SK-N-SH (cell line): ENCODE measurements at regions not wholly inside any gene's neighbourhood (a gene's known extent, or its start where the extent isn't known, plus 50 kb on each side); places are given as distances from the start of the nearest gene placed in this dataset.

Experiments used
- CTCF ChIA-PET: fragments of 300-600, 350-600 bp; formaldehyde crosslinking; extraction: SDS; loops from one replicate; lab custom pipeline; 2021; lab: Yijun Ruan, JAX
- POLR2A ChIA-PET: fragments of 350-600 bp; sonication (Branson Sonifier 250); formaldehyde crosslinking; extraction: SDS; loops from one replicate; lab custom pipeline; 2020; ENCODE audit warnings: antibody characterized with exemption, inconsistent platforms; lab: Yijun Ruan, JAX
- DNase-seq: peaks from one replicate; pipeline ENCODE4 v3.0.0; 2012
- H2AFZ ChIP-seq: fragments of 200-600 bp; sonication (generic); 2 replicates; pipeline ENCODE4 v1.8.1; 2016; ENCODE audit warnings: antibody characterized with exemption, mild to moderate bottlenecking, low read depth
- H3F3A ChIP-seq: fragments of 200-600 bp; sonication (generic); replicated peaks from 2 replicates; pipeline ENCODE3; 2016; ENCODE audit warnings: antibody characterized with exemption, mild to moderate bottlenecking; ENCODE audit not compliant: insufficient read depth
- H3K27ac ChIP-seq, 2 experiments: fragments of 200-500 bp in 1 of 2; fragments of 200-600 bp in 1 of 2; sonication (Bioruptor generic) in 1 of 2; sonication (generic), shearing (Covaris generic) in 1 of 2; 2 replicates each; pipeline versions ENCODE4 v1.5.1 to v1.6.1; 2014 to 2016; ENCODE audit warnings: low read depth in 2 of 2, inconsistent platforms in 1 of 2, low read length in 1 of 2, mild to moderate bottlenecking in 1 of 2, mixed read lengths in 1 of 2
- H3K27me3 ChIP-seq: fragments of 200-600 bp; sonication (generic), shearing (Covaris generic); 2 replicates; pipeline ENCODE4 v1.6.1; 2016; ENCODE audit warnings: mixed run types; ENCODE audit not compliant: insufficient read depth
- H3K36me3 ChIP-seq, 2 experiments: fragments of 200-500 bp in 1 of 2; fragments of 200-600 bp in 1 of 2; sonication (Bioruptor generic) in 1 of 2; sonication (generic) in 1 of 2; replicated peaks in 1 of 2; 2 replicates each; pipeline versions ENCODE3 to v1.5.1; 2014 to 2016; ENCODE audit warnings: low read length in 1 of 2, mild to moderate bottlenecking in 1 of 2; ENCODE audit not compliant: insufficient read depth in 2 of 2, control insufficient read depth in 1 of 2
- H3K4me1 ChIP-seq, 2 experiments: fragments of 200-500 bp in 1 of 2; fragments of 200-600 bp in 1 of 2; sonication (Bioruptor generic) in 1 of 2; sonication (generic), shearing (Covaris generic) in 1 of 2; 2 replicates each; pipeline versions ENCODE4 v1.5.1 to v1.6.1; 2014 to 2016; ENCODE audit warnings: low read depth in 1 of 2, low read length in 1 of 2, mixed run types in 1 of 2; ENCODE audit not compliant: insufficient read depth in 2 of 2, control insufficient read depth in 1 of 2
- H3K4me2 ChIP-seq: fragments of 200-600 bp; sonication (generic), shearing (Covaris generic); 2 replicates; pipeline ENCODE4 v1.6.1; 2017; ENCODE audit warnings: mixed run types
- H3K4me3 ChIP-seq, 2 experiments: fragments of 200-500 bp in 1 of 2; fragments of 200-600 bp in 1 of 2; sonication (Bioruptor generic) in 1 of 2; sonication (generic), shearing (Covaris generic) in 1 of 2; 2 replicates each; pipeline versions ENCODE4 v1.5.1 to v1.8.1; 2014 to 2016; ENCODE audit warnings: low read depth in 2 of 2, inconsistent platforms in 1 of 2, low read length in 1 of 2, mild to moderate bottlenecking in 1 of 2, mixed read lengths in 1 of 2, moderate library complexity in 1 of 2
- H3K79me2 ChIP-seq: fragments of 200-600 bp; sonication (generic); 2 replicates; pipeline ENCODE4 v1.8.1; 2017; ENCODE audit warnings: mild to moderate bottlenecking; ENCODE audit not compliant: insufficient read depth
- H3K9ac ChIP-seq: fragments of 200-600 bp; sonication (generic); 2 replicates; pipeline ENCODE4 v1.6.1; 2017; ENCODE audit warnings: mixed run types
- H3K9me2 ChIP-seq: fragments of 200-600 bp; sonication (generic); 2 replicates; pipeline ENCODE4 v1.6.1; 2017; ENCODE audit warnings: mixed run types
- H3K9me3 ChIP-seq: fragments of 200-600 bp; sonication (generic); 2 replicates; pipeline ENCODE4 v1.6.1; 2017; ENCODE audit warnings: mixed run types, mild to moderate bottlenecking, moderate library complexity
- H4K20me1 ChIP-seq: fragments of 200-600 bp; sonication (generic); 2 replicates; pipeline ENCODE4 v1.6.1; 2017; ENCODE audit warnings: mild to moderate bottlenecking, mixed run types; ENCODE audit not compliant: insufficient read depth
- ELF1 ChIP-seq: IDR thresholded peaks from 2 replicates; pipeline ENCODE4 v1.4.0; 2012
- FOXJ3 ChIP-seq: sonication (generic); formaldehyde crosslinking; IDR thresholded peaks from 2 replicates; pipeline ENCODE4 v1.5.1; 2020; ENCODE audit warnings: mild to moderate bottlenecking, missing genetic modification reagents
- FOXM1 ChIP-seq: IDR thresholded peaks from 2 replicates; pipeline ENCODE4 v1.4.0; 2012; ENCODE audit warnings: low read depth, mild to moderate bottlenecking
- GATA2 ChIP-seq: sonication (generic); formaldehyde crosslinking; IDR thresholded peaks from 2 replicates; pipeline ENCODE4 v1.5.0; 2020; ENCODE audit warnings: mild to moderate bottlenecking, missing genetic modification reagents
- MXI1 ChIP-seq: IDR thresholded peaks from 2 replicates; pipeline ENCODE4 v1.6.1; 2012; ENCODE audit warnings: mild to moderate bottlenecking, low read depth, low read length, improper control_type of control experiment
- POLR2AphosphoS5 ChIP-seq: IDR thresholded peaks from 2 replicates; pipeline ENCODE4 v1.6.1; 2012; ENCODE audit warnings: low read depth, low read length
- RCOR1 ChIP-seq: fragments of 150-350 bp; IDR thresholded peaks from 2 replicates; pipeline ENCODE4 v1.6.1; 2017; ENCODE audit warnings: antibody characterized with exemption, low read length
- RFX5 ChIP-seq: IDR thresholded peaks from 2 replicates; pipeline ENCODE4 v1.6.1; 2012; ENCODE audit warnings: mild to moderate bottlenecking, improper control_type of control experiment, low read length
- RXRA ChIP-seq: IDR thresholded peaks from 2 replicates; pipeline ENCODE4 v1.4.0; 2012; ENCODE audit warnings: low read depth, mild to moderate bottlenecking, borderline replicate concordance
- SIN3A ChIP-seq: IDR thresholded peaks from 2 replicates; pipeline ENCODE4 v1.6.1; 2012; ENCODE audit warnings: low read depth, mild to moderate bottlenecking, low read length, moderate library complexity, borderline replicate concordance
- SMC3 ChIP-seq: IDR thresholded peaks from 2 replicates; pipeline ENCODE4 v1.6.1; 2012; ENCODE audit warnings: low read depth, low read length, improper control_type of control experiment
- TAF1 ChIP-seq: IDR thresholded peaks from 2 replicates; pipeline ENCODE4 v1.6.1; 2012; ENCODE audit warnings: low read depth, mild to moderate bottlenecking, low read length, moderate library complexity, borderline replicate concordance
- TEAD4 ChIP-seq: IDR thresholded peaks from 2 replicates; pipeline ENCODE4 v1.4.0; 2012; ENCODE audit warnings: mild to moderate bottlenecking, borderline replicate concordance; ENCODE audit not compliant: insufficient read depth
- YY1 ChIP-seq: IDR thresholded peaks from 2 replicates; pipeline ENCODE4 v1.4.0; 2012; ENCODE audit warnings: low read depth, mild to moderate bottlenecking
- WGBS: methylation state at CpG from one replicate; pipeline ENCODE4 v1.1.6; 2017; ENCODE audit warnings: low lambda C conversion rate; 5-methylcytosine and 5-hydroxymethylcytosine counted together
- TF ChIP-seq, protein P1 (sequence below): IDR thresholded peaks from 2 replicates; pipeline ENCODE4 v1.4.0; 2012; ENCODE audit warnings: low read depth, borderline replicate concordance
- TF ChIP-seq, protein P2 (sequence below): IDR thresholded peaks from 2 replicates; pipeline ENCODE4; 2012
- TF ChIP-seq, protein P3 (sequence below): fragments of 150-350 bp; IDR thresholded peaks from 2 replicates; pipeline ENCODE4 v1.6.1; 2016; ENCODE audit warnings: mild to moderate bottlenecking, low read depth, low read length
- TF ChIP-seq, protein P4 (sequence below): IDR thresholded peaks from 2 replicates; pipeline ENCODE4 v1.6.1; 2012; ENCODE audit warnings: mild to moderate bottlenecking, low read depth, low read length, moderate library complexity

DNA sequence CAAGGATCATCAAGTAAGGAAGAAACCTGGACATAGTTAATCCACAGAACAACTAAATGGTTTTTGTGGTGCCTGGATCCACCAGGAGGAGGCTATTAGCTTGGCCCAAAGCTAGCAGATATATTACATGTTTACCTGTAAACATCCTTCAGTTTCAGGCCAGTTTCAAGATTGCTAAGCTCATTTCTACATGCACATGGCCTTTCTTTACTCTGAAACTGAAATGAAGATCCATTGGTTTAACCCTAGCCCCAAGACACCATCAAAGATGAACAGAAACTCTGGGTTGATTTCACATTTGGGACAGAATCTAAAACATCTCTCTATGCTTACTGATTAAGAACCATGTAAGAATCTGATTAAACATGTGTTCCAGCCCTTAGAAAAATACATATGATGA, 611.8 kb downstream of the TLE1 start:
- Histone ChIP-seq H3K36me3 (no peaks in the 10 kb centered on the region), H3K4me3 (no peak overlapping the region), H3K9ac (no peak overlapping the region), H3K4me2 (no peak overlapping the region), H3K9me3 (no peaks in the 10 kb centered on the region), H3K79me2 (no peaks in the 10 kb centered on the region), H3K9me2 (no peaks in the 10 kb centered on the region), H3K4me1 (no peaks in the 10 kb centered on the region), H4K20me1 (no peaks in the 10 kb centered on the region), H3K27me3 (no peaks in the 10 kb centered on the region), H2AFZ (no peak overlapping the region), H3K27ac (no peak overlapping the region), H3F3A (no peaks in the 10 kb centered on the region)
- TF ChIP-seq, protein P1, sequence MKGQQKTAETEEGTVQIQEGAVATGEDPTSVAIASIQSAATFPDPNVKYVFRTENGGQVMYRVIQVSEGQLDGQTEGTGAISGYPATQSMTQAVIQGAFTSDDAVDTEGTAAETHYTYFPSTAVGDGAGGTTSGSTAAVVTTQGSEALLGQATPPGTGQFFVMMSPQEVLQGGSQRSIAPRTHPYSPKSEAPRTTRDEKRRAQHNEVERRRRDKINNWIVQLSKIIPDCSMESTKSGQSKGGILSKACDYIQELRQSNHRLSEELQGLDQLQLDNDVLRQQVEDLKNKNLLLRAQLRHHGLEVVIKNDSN = no peak
- TF ChIP-seq TEAD4 (no peak), SMC3 (no peak), GATA2 (CRISPR knock-in tag) (no peak), RXRA (no peak), RFX5 (no peak), YY1 (no peak), FOXM1 (no peak), TAF1 (no peak), RCOR1 (no peak), ELF1 (no peak), SIN3A (no peak), POLR2AphosphoS5 (no peak), FOXJ3 (CRISPR knock-in tag) (no peak)
- TF ChIP-seq, protein P2, sequence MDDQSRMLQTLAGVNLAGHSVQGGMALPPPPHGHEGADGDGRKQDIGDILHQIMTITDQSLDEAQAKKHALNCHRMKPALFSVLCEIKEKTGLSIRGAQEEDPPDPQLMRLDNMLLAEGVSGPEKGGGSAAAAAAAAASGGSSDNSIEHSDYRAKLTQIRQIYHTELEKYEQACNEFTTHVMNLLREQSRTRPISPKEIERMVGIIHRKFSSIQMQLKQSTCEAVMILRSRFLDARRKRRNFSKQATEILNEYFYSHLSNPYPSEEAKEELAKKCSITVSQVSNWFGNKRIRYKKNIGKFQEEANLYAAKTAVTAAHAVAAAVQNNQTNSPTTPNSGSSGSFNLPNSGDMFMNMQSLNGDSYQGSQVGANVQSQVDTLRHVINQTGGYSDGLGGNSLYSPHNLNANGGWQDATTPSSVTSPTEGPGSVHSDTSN = no peak
- TF ChIP-seq, protein P3, sequence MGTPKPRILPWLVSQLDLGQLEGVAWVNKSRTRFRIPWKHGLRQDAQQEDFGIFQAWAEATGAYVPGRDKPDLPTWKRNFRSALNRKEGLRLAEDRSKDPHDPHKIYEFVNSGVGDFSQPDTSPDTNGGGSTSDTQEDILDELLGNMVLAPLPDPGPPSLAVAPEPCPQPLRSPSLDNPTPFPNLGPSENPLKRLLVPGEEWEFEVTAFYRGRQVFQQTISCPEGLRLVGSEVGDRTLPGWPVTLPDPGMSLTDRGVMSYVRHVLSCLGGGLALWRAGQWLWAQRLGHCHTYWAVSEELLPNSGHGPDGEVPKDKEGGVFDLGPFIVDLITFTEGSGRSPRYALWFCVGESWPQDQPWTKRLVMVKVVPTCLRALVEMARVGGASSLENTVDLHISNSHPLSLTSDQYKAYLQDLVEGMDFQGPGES = no peak
- ChIA-PET CTCF (no interaction called here), POLR2A (no interaction called here)
- no peak for DNase-seq

DNA sequence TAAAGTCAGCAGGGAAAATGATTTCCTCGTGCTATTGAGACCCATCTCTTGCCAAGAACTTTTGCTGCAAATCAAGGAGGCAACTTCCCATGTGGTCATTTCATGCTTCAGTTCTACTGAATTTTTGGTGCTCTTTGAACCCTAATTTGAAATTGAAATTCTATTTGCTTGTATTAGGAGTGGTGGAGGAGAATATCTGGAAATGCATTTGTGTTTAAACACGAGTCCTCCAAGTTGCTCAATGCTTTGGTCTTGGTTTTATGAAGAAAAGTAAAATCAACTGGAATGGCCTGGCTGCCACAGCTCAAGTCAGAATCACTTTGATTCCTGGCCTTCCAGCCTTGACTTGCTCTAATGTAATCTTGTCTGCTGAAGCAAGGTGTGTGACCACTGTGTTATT, 613.2 kb downstream of the TLE1 start:
- Histone ChIP-seq H2AFZ (no peak overlapping the region), H3K4me2 (no peak overlapping the region), H3K9ac (no peak overlapping the region), H3K79me2 (no peaks in the 10 kb centered on the region), H3F3A (no peaks in the 10 kb centered on the region), H3K27ac (no peak overlapping the region), H3K27me3 (no peaks in the 10 kb centered on the region), H3K36me3 (no peaks in the 10 kb centered on the region), H3K4me1 (no peaks in the 10 kb centered on the region), H3K9me3 (no peaks in the 10 kb centered on the region), H4K20me1 (no peaks in the 10 kb centered on the region), H3K4me3 (no peak overlapping the region), H3K9me2 (no peaks in the 10 kb centered on the region)
- no peak for DNase-seq
- CTCF ChIA-PET = no interaction called here
- TF ChIP-seq MXI1 (no peak), FOXM1 (no peak), GATA2 (CRISPR knock-in tag) (no peak)
- TF ChIP-seq, protein P4, sequence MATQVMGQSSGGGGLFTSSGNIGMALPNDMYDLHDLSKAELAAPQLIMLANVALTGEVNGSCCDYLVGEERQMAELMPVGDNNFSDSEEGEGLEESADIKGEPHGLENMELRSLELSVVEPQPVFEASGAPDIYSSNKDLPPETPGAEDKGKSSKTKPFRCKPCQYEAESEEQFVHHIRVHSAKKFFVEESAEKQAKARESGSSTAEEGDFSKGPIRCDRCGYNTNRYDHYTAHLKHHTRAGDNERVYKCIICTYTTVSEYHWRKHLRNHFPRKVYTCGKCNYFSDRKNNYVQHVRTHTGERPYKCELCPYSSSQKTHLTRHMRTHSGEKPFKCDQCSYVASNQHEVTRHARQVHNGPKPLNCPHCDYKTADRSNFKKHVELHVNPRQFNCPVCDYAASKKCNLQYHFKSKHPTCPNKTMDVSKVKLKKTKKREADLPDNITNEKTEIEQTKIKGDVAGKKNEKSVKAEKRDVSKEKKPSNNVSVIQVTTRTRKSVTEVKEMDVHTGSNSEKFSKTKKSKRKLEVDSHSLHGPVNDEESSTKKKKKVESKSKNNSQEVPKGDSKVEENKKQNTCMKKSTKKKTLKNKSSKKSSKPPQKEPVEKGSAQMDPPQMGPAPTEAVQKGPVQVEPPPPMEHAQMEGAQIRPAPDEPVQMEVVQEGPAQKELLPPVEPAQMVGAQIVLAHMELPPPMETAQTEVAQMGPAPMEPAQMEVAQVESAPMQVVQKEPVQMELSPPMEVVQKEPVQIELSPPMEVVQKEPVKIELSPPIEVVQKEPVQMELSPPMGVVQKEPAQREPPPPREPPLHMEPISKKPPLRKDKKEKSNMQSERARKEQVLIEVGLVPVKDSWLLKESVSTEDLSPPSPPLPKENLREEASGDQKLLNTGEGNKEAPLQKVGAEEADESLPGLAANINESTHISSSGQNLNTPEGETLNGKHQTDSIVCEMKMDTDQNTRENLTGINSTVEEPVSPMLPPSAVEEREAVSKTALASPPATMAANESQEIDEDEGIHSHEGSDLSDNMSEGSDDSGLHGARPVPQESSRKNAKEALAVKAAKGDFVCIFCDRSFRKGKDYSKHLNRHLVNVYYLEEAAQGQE = no peak
- POLR2A ChIA-PET = no interaction called here
- WGBS = 6% methylated on average over 2 of the region's 2 CpGs
